GM19467 (cell line): ENCODE measurements at regions not wholly inside any gene's neighbourhood (a gene's known extent, or its start where the extent isn't known, plus 50 kb on each side); places are given as distances from the start of the nearest gene placed in this dataset.

Source experiments
- ATAC-seq: cut with Tn5 transposase; IDR thresholded peaks from one replicate; pipeline ENCODE4 v1.9.1; 2021; ENCODE audit warnings: mild to moderate bottlenecking, moderate library complexity; ENCODE audit not compliant: unreplicated experiment

- no peak for ATAC-seq
These were observed 612.4 kb downstream of the LTN1 start for GRCh38 chr21:28380241-28380640.

GRCh38 chr21:28378026-28378425, 614.7 kb downstream of the LTN1 start:
- ATAC-seq: no peak

- no peak for ATAC-seq
These were observed 616.8 kb downstream of the LTN1 start for GRCh38 chr21:28375708-28376385.

- ATAC-seq: no peak
These were observed 617.8 kb downstream of the LTN1 start for GRCh38 chr21:28374881-28375280.

DNA sequence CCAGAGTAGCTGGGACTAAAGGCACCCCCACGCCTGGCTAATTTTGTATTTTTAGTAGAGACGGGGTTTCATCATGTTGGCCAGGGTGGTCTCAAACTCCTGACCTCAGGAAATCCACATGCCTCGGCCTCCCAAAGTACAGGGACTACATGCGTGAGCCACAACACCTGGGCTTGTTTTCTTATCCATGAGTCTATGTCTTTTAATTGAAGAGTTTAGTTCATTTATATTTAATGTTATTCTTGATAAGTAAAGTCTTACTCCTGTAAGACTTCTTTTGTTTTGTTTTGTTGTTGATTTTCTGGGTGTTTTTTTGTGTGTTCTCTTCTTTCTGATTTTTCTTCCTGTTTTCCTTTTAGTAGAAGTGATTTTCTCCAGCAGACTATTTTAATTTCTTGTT, 621.0 kb downstream of the LTN1 start:
- no peak for ATAC-seq

GRCh38 chr21:28359300-28359699, 633.4 kb downstream of the LTN1 start:
- ATAC-seq: no peak

- no peak for ATAC-seq
These were observed 634.0 kb downstream of the LTN1 start for GRCh38 chr21:28358702-28359101.

DNA sequence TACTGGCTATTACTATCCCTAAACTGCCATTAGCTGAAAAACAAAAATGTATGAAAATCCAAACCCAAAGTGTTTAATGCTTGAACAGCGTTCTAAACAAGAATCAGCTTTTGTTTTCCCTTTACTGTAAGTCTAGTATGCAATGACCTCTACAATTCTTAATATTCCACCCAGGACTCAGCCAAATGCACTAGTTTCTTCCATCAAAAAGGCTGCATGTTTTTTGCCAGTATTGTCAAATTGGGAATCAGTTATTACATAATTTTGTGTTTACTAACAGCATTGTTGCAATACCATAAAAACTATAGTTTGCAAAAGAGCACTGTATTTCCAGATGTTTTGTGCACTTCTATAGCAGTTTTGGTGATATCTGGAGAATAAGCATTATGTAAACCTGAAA, 634.5 kb downstream of the LTN1 start:
- ATAC-seq: no peak

GRCh38 chr21:28357743-28358142, 634.9 kb downstream of the LTN1 start:
- ATAC-seq: no peak

GRCh38 chr21:28356422-28356821, 636.3 kb downstream of the LTN1 start:
- ATAC-seq: no peak

DNA sequence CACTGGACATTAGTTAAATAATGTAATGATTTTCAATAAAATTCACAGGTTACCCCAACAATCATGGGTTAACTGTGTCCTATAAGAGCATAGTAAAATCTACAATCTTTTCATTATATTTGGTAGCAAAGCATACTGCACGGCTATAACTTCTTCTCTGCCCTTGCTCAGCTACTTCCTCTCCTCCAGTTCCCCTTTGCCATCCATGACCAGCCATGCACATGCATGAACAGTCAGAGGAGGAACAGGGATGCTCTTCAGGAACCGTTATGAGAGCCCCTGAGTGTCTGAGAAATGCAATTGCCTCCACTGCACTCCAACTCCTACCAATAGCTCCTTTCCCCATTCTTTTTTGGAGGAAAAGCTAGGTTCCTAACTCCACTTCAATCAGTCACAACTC, 646.7 kb downstream of the LTN1 start:
- ATAC-seq: no peak

- no peak for ATAC-seq
These were observed 647.7 kb downstream of the LTN1 start for GRCh38 chr21:28344985-28345384.

GRCh38 chr21:28342212-28342810, 650.4 kb downstream of the LTN1 start:
- ATAC-seq: no peak

- no peak for ATAC-seq
These were observed 653.3 kb downstream of the LTN1 start for GRCh38 chr21:28339403-28339802.

- ATAC-seq: no peak
These were observed 653.9 kb downstream of the LTN1 start for GRCh38 chr21:28338701-28339305.

DNA sequence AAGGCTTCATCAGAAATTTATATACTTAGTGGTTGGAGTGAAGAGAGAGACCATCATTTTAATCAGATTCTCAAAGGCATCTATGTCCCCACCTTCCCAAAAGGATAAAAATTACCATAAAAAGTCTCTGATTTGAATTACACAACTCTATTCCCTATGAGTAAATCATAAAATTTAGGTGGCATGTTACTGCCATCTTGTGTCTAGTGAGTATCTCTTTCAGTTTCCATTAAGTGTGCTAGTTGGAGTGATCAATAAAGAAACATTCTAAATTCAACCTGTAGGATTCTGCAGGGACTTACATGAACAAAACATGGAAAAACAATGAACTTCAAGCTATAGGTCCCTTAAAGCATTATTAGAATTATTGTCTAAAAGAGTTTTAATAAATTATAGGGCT, 655.4 kb downstream of the LTN1 start:
- ATAC-seq: no peak

DNA sequence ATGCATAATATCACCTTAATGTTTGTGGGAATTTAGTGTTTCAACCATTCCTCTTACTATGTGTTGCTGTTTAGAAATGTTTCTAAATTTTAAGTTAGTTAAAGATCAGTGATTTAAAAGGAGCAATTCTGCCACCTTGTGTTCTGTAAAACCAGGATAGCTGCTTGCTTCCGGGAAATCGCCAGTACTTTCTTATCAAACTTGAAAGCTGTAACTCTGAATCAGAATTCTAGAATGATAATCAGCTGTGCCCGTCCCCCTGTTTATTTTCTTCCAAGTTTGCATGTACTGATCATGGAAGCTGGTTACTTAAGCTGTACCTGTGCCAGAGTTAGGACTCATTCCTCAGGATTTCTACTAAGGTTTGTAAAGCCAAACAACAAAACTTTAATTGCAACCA, 656.4 kb downstream of the LTN1 start:
- ATAC-seq: no peak

DNA sequence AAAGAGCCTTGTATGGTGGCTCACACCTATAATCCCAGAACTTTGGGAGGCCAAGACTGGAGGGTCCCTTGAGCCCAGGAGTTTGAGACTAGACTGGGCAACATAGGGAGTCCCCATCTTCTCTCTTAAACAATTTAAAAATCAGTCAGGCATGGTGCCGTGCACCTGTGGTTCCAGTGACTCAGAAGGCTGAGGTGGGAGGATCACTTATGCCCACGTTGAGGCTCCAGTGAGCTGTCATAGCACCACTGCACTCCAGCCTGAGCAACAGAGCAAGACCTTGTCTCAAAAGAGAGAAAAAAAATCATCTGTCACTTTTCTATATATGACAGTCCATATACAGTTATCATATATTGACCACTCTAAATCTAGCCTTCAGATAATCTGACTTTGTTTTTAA, 658.3 kb downstream of the LTN1 start:
- ATAC-seq: no peak

DNA sequence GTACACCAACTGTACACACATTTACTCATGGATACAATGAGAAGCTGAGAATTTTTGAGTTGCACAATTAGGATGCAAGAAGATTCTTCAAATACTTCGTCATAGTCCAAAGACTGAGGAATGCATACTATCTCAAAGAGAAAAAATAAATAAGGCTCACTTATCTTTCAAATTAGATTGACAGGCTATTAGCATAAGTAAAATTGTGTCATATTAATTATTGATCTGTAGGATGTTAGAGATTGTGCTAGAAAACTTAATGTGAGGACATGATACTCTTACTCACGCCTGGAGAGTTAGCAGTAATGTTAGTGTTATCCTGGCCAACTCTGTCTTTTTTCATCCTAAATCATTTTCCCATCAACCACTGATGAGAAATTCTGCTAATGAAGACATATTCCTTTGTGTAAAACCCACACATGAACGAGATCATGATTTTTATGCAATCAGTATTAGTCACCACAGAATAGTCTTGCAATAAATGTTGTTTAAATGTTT, 659.0 kb downstream of the LTN1 start:
- ATAC-seq: no peak

GRCh38 chr21:28332796-28333195, 659.9 kb downstream of the LTN1 start:
- ATAC-seq: no peak

DNA sequence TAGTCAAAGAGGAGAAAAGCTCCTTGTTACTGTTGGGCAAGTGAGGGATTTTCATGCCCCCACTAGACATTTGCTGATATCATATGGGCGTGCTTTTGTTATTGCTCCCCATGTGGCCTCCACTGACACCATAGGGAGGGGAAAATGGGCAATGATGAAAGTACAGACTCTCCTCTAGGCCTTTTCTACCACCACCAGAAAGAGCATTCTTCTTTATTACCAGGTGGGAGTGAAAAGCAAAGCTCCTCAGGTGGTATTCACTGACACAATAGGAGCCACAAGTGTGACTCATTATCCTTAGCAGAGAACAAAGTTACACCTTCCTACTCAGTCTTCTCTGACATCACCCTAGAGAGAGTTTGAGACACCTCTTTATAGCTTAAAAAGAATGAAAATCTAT, 667.1 kb downstream of the LTN1 start:
- ATAC-seq: no peak

DNA sequence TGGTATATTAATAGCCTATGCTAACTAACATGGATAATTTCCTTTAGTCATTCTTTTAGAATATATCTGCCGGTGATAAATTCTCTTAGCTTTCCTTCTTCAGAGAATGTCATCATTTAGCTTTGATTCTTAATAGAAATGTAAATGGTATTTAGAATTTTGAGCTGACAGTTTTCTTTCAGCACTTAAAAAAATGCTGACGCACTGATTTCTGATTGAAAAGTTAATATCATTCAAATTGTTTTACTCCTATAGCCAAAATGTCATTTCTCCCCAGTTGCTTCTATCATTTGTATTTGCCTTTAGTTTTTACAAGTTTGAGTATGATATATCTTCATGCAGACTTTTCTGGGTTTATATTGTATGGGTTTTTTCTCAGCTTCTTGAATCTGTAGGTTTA, 668.0 kb downstream of the LTN1 start:
- no peak for ATAC-seq
